ENCODE measurements at regions not wholly inside any gene's neighbourhood (a gene's known extent, or its start where the extent isn't known, plus 50 kb on each side); places are given as distances from the start of the nearest gene placed in this dataset.

DNA sequence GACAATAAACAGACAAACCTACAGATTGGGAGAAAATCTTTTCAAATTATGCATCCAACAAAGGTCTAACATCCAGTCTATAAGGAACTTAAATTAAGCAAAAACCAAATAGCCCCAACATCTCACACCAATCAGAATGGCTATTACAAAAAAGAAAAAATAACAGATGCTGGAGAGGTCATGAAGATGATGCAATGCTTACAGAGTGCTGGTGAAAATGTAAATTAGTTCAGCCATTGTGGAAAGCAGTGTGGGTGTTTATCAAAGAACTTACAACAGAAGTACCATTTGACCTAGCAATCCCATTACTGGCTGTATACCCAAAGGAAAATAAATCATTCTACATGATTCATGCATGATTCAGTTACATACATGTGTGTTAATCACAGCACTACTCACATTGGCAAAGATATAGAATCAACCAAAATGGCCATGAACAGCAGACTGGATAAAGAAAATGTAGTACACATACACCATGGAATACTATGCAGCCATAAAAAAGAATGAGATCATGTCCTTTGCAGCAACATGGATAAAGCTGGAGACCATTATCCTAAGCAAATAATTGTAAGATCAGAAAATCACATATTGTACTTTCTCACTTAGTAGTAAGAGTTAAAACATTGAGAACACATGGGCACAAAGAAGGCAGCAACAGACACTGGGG lies 223.9 kb upstream of the WSB1 start:
- ATAC-seq (ENCODE audit: low read depth in 2 of 2) (no peak), DNase-seq (no peak)
- no peaks in the 10 kb centered on the region for H3K27me3 ChIP-seq (ENCODE audit: control insufficient read depth, insufficient read depth, low read length)
- Mint-ChIP-seq H3K9me3 (peaks cover 0 to 5% (median 2%) of the 10 kb centered on the region in 7 donors), H3K27me3 (peaks cover 8% of the 10 kb centered on the region), H3K4me1 (no peaks in the 10 kb centered on the region), H3K4me3 (no peak overlapping the region), H3K27ac (no peak overlapping the region), H3K36me3 (no peaks in the 10 kb centered on the region)
- H3K27ac ChIP-seq (ENCODE audit: insufficient read depth, low read length, poor library complexity, severe bottlenecking) = no peak overlapping the region
- no peaks in the 10 kb centered on the region for H3K9me3 ChIP-seq (ENCODE audit: control insufficient read depth in 2 of 2, low read length in 2 of 2)
- no peak overlapping the region for H3K4me3 ChIP-seq (ENCODE audit: low read depth, low read length)
- no peaks in the 10 kb centered on the region for H3K36me3 ChIP-seq (ENCODE audit: control insufficient read depth, insufficient read depth, low read length)
- no peaks in the 10 kb centered on the region for H3K4me1 ChIP-seq (ENCODE audit: control insufficient read depth, insufficient read depth, low read length, poor library complexity, severe bottlenecking)

DNA sequence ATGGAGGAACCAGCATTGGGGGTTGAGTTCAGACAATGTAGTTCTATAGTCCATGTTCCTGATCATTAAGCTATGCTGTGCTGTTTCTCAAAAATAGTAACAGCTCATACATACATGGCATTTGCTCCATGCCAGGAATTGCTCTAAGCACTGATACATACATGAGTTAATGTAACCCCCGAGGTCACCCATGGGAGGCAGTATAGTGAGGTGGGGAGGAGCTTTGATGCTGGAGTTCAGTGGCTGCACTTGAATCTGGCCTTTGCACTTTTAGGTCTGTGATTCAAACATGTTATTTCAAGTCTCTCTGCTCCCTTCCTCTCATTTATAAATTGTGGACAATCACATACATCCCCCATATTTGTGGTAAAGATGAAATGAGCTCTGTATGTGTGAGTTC lies 223.1 kb upstream of the WSB1 start:
- Mint-ChIP-seq H3K27me3 (peaks cover 4% of the 10 kb centered on the region), H3K9me3 (peaks cover 0 to 5% (median 2%) of the 10 kb centered on the region in 7 donors)

DNA sequence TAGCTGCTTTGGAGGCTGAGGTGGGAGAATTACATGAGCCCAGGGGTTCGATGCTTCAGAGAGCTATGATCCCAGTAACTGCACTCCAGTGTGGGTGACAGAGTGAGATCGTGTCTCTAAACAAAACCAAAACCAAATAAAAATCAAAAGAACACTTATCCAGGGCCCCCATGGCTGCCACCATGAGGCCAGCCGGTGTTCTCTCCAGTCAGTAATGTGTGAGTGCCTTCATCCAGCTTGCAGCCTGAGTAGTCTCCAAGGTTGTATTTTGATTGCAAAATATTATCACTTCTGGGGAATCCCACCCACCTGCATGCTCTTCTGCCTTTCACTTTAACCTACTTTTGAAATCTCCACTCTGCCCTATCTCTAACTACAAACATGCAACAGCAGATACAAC lies 221.0 kb upstream of the WSB1 start:
- ATAC-seq (ENCODE audit: low read depth in 2 of 2) (no peak), DNase-seq (no peak)
- Mint-ChIP-seq H3K27ac (no peak overlapping the region), H3K9me3 (peaks cover 0 to 5% (median 3%) of the 10 kb centered on the region in 7 donors), H3K4me3 (no peak overlapping the region), H3K4me1 (no peaks in the 10 kb centered on the region), H3K36me3 (no peaks in the 10 kb centered on the region), H3K27me3 (no peaks in the 10 kb centered on the region)
- no peaks in the 10 kb centered on the region for H3K27me3 ChIP-seq (ENCODE audit: control insufficient read depth, insufficient read depth, low read length)
- no peak overlapping the region for H3K4me3 ChIP-seq (ENCODE audit: low read depth, low read length)
- H3K36me3 ChIP-seq (ENCODE audit: control insufficient read depth, insufficient read depth, low read length) = no peaks in the 10 kb centered on the region
- no peak overlapping the region for H3K27ac ChIP-seq (ENCODE audit: insufficient read depth, low read length, poor library complexity, severe bottlenecking)
- no peaks in the 10 kb centered on the region for H3K9me3 ChIP-seq (ENCODE audit: control insufficient read depth in 2 of 2, low read length in 2 of 2)
- no peaks in the 10 kb centered on the region for H3K4me1 ChIP-seq (ENCODE audit: control insufficient read depth, insufficient read depth, low read length, poor library complexity, severe bottlenecking)

More for the DNA sequence above, 223.1 kb upstream of the WSB1 start:
- Mint-ChIP-seq H3K27ac (no peak overlapping the region), H3K36me3 (no peaks in the 10 kb centered on the region), H3K4me1 (no peaks in the 10 kb centered on the region), H3K4me3 (no peak overlapping the region)
- no peak for DNase-seq
- Histone ChIP-seq H3K36me3 (ENCODE audit: control insufficient read depth, insufficient read depth, low read length) (no peaks in the 10 kb centered on the region), H3K27me3 (ENCODE audit: control insufficient read depth, insufficient read depth, low read length) (no peaks in the 10 kb centered on the region), H3K4me3 (ENCODE audit: low read depth, low read length) (no peak overlapping the region), H3K9me3 (ENCODE audit: control insufficient read depth in 2 of 2, low read length in 2 of 2) (no peaks in the 10 kb centered on the region), H3K27ac (ENCODE audit: insufficient read depth, low read length, poor library complexity, severe bottlenecking) (no peak overlapping the region), H3K4me1 (ENCODE audit: control insufficient read depth, insufficient read depth, low read length, poor library complexity, severe bottlenecking) (no peaks in the 10 kb centered on the region)
- no peak for ATAC-seq (ENCODE audit: low read depth in 2 of 2)

DNA sequence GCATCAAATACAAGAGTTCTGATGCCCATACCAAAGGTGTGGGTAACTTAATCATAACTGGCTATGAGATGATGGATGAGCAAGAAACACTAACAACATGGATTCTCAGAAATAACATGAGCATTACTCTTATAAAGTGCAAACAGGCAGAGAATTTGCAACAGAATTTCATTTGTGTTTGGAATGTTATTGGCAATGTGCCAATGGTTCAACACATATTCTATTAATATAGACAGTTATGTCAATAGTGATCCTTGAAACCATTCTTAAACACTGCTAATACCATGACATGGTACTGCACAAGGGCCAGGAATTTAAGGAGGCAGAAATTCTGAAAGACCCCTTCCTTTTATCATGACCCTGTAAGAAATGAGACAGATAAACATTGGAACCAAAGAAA lies 217.1 kb upstream of the WSB1 start:
- H3K36me3 ChIP-seq (ENCODE audit: control insufficient read depth, insufficient read depth, low read length) = no peaks in the 10 kb centered on the region
- peaks cover 0 to 7% (median 0%) of the 10 kb centered on the region in 7 donors for H3K9me3 Mint-ChIP-seq

DNA sequence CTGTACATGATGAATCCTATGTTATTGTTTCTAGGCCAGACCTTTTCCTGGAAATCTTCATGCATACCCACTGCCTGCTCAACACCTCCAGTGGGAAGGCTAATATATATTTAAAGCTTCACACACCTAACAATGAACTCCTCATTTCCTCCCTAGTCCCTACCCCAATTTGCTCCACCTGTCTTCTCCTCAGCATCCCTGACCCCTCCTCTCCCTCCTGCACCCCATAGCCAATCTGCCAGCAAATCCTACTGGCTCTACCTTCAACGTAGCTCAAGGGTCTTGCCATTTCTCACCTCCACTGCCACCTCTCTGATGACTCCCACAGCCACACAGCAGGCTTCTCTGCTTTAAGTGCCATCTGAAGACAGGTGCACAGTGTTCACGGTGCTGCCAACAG lies 215.6 kb upstream of the WSB1 start:
- H3K4me1 Mint-ChIP-seq = no peaks in the 10 kb centered on the region
- H3K27me3 Mint-ChIP-seq = no peaks in the 10 kb centered on the region
- ATAC-seq (ENCODE audit: low read depth in 2 of 2) (no peak), DNase-seq (no peak)
- no peaks in the 10 kb centered on the region for H3K36me3 Mint-ChIP-seq
- H3K9me3 Mint-ChIP-seq = peaks cover 0 to 7% (median 0%) of the 10 kb centered on the region in 7 donors
- Histone ChIP-seq H3K27me3 (ENCODE audit: control insufficient read depth, insufficient read depth, low read length) (no peaks in the 10 kb centered on the region), H3K4me3 (ENCODE audit: low read depth, low read length) (no peak overlapping the region), H3K9me3 (ENCODE audit: control insufficient read depth in 2 of 2, low read length in 2 of 2) (no peaks in the 10 kb centered on the region), H3K4me1 (ENCODE audit: control insufficient read depth, insufficient read depth, low read length, poor library complexity, severe bottlenecking) (no peaks in the 10 kb centered on the region), H3K36me3 (ENCODE audit: control insufficient read depth, insufficient read depth, low read length) (no peaks in the 10 kb centered on the region), H3K27ac (ENCODE audit: insufficient read depth, low read length, poor library complexity, severe bottlenecking) (no peak overlapping the region)
- no peak overlapping the region for H3K27ac Mint-ChIP-seq
- no peak overlapping the region for H3K4me3 Mint-ChIP-seq

More for the DNA sequence above, 217.1 kb upstream of the WSB1 start:
- H3K36me3 Mint-ChIP-seq = no peaks in the 10 kb centered on the region
- no peaks in the 10 kb centered on the region for H3K9me3 ChIP-seq (ENCODE audit: control insufficient read depth in 2 of 2, low read length in 2 of 2)
- no peak for ATAC-seq (ENCODE audit: low read depth in 2 of 2)
- no peak overlapping the region for H3K4me3 Mint-ChIP-seq
- no peaks in the 10 kb centered on the region for H3K27me3 ChIP-seq (ENCODE audit: control insufficient read depth, insufficient read depth, low read length)
- no peak overlapping the region for H3K27ac ChIP-seq (ENCODE audit: insufficient read depth, low read length, poor library complexity, severe bottlenecking)
- no peaks in the 10 kb centered on the region for H3K4me1 Mint-ChIP-seq
- no peak overlapping the region for H3K27ac Mint-ChIP-seq
- DNase-seq = no peak
- H3K4me1 ChIP-seq (ENCODE audit: control insufficient read depth, insufficient read depth, low read length, poor library complexity, severe bottlenecking) = no peaks in the 10 kb centered on the region
- H3K4me3 ChIP-seq (ENCODE audit: low read depth, low read length) = no peak overlapping the region
- no peaks in the 10 kb centered on the region for H3K27me3 Mint-ChIP-seq

DNA sequence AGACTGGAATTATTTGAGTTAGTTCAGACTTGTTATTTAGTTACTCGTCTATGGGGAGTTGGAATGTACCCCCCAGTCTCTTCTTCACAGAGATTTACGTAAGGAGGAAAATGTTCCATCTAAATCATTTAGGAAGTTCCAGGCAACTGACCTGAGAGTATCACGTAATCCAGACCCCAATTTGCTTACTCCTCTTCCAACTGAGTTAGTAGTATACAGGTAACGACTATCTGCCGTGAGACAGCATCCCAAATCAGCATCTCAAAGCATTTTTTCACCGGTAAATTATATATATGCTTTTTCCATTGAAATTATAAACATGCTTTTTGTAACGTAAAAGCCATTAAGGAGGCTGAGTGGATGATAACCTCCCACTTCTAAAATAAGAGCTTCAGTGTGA lies 214.3 kb upstream of the WSB1 start:
- DNase-seq (no peak), ATAC-seq (ENCODE audit: low read depth in 2 of 2) (no peak)
- no peak overlapping the region for H3K27ac ChIP-seq (ENCODE audit: insufficient read depth, low read length, poor library complexity, severe bottlenecking)
- Mint-ChIP-seq H3K27me3 (no peaks in the 10 kb centered on the region), H3K4me1 (no peaks in the 10 kb centered on the region), H3K4me3 (no peak overlapping the region), H3K27ac (no peak overlapping the region), H3K9me3 (peaks cover 0 to 7% (median 0%) of the 10 kb centered on the region in 7 donors), H3K36me3 (no peaks in the 10 kb centered on the region)
- no peaks in the 10 kb centered on the region for H3K9me3 ChIP-seq (ENCODE audit: control insufficient read depth in 2 of 2, low read length in 2 of 2)
- no peak overlapping the region for H3K4me3 ChIP-seq (ENCODE audit: low read depth, low read length)
- no peaks in the 10 kb centered on the region for H3K36me3 ChIP-seq (ENCODE audit: control insufficient read depth, insufficient read depth, low read length)
- H3K4me1 ChIP-seq (ENCODE audit: control insufficient read depth, insufficient read depth, low read length, poor library complexity, severe bottlenecking) = no peaks in the 10 kb centered on the region
- H3K27me3 ChIP-seq (ENCODE audit: control insufficient read depth, insufficient read depth, low read length) = no peaks in the 10 kb centered on the region

DNA sequence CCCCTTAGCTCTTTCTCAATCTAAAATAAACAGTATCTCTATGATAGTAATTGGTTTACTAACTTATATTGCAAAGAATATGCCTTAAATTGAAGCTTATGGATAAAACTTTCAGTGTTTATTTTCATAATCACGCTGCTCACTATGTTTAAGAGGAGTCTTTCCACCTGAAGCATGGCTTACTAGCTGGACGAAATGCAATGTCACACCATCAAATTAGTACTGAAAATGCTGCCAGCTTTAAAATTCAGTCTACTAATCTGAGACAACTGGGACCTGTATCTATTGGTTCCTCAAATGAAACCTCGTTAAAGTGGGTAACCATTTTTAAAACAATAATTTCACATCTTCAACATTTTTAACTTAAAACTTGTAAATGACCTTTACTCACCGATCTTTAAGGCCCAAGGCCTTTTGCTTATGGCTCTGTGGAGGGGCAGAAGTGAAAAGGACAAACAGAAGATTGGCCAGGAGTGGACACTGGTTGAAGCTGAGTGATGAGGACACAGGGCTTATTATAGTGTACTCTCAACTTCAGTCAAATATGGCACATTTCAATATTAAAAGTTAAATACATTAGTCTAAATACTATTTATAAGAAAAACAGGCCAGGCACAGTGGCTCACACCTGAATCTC lies 212.8 kb upstream of the WSB1 start:
- H3K27ac Mint-ChIP-seq = no peak overlapping the region
- Histone ChIP-seq H3K4me3 (ENCODE audit: low read depth, low read length) (no peak overlapping the region), H3K27me3 (ENCODE audit: control insufficient read depth, insufficient read depth, low read length) (no peaks in the 10 kb centered on the region), H3K27ac (ENCODE audit: insufficient read depth, low read length, poor library complexity, severe bottlenecking) (no peak overlapping the region), H3K4me1 (ENCODE audit: control insufficient read depth, insufficient read depth, low read length, poor library complexity, severe bottlenecking) (no peaks in the 10 kb centered on the region), H3K36me3 (ENCODE audit: control insufficient read depth, insufficient read depth, low read length) (no peaks in the 10 kb centered on the region), H3K9me3 (ENCODE audit: control insufficient read depth in 2 of 2, low read length in 2 of 2) (no peaks in the 10 kb centered on the region)
- DNase-seq (no peak), ATAC-seq (ENCODE audit: low read depth in 2 of 2) (no peak)
- no peaks in the 10 kb centered on the region for H3K4me1 Mint-ChIP-seq
- no peaks in the 10 kb centered on the region for H3K27me3 Mint-ChIP-seq
- H3K4me3 Mint-ChIP-seq = no peak overlapping the region
- no peaks in the 10 kb centered on the region for H3K36me3 Mint-ChIP-seq
- H3K9me3 Mint-ChIP-seq = peaks cover 0 to 5% (median 0%) of the 10 kb centered on the region in 7 donors

Data from CD4-positive, CD25-positive, alpha-beta regulatory T cell (primary cell).